Natural killer cell (primary cell): ENCODE measurements at regions not wholly inside any gene's neighbourhood (a gene's known extent, or its start where the extent isn't known, plus 50 kb on each side); places are given as distances from the start of the nearest gene placed in this dataset.

Experiments
- ATAC-seq, 3 donors: fragments of 150-1000 bp in 2 of 3; fragments of 200-7000 bp in 1 of 3; cut with Tn5 transposase; 1 replicate in 1 of 3; 2 replicates in 2 of 3; pipeline ENCODE4 v1.10.0; 2021; ENCODE audit warnings: mild to moderate bottlenecking in 2 of 3, moderate library complexity in 2 of 3
- DNase-seq, 2 donors: peaks; one replicate each; pipeline versions ENCODE4 v3.0.0 to v3.0.0-alpha.2; 2013 to 2021; ENCODE audit warnings: mixed read lengths in 1 of 2
- H3K27ac ChIP-seq: one replicate; pipeline ENCODE4 v1.5.1; 2013; ENCODE audit warnings: mild to moderate bottlenecking, low read length
- H3K27me3 ChIP-seq: one replicate; pipeline ENCODE4 v1.6.1; 2013; ENCODE audit warnings: low read length; ENCODE audit not compliant: control insufficient read depth, insufficient read depth
- H3K36me3 ChIP-seq: one replicate; pipeline ENCODE4 v1.6.1; 2013; ENCODE audit warnings: low read length; ENCODE audit not compliant: control insufficient read depth, insufficient read depth
- H3K4me1 ChIP-seq: one replicate; pipeline ENCODE4 v1.6.1; 2013; ENCODE audit warnings: low read length; ENCODE audit not compliant: control insufficient read depth, insufficient read depth
- H3K4me3 ChIP-seq: one replicate; pipeline ENCODE4 v1.5.1; 2013; ENCODE audit warnings: low read length
- H3K9me3 ChIP-seq: one replicate; pipeline ENCODE4 v1.6.1; 2013; ENCODE audit warnings: low read length; ENCODE audit not compliant: control insufficient read depth, insufficient read depth
- H3K27ac Mint-ChIP-seq, 2 donors: one replicate each; pipeline ENCODE4 v1.8.0; 2022; ENCODE audit warnings: mild to moderate bottlenecking in 2 of 2, mixed read lengths in 2 of 2, moderate library complexity in 1 of 2
- H3K27me3 Mint-ChIP-seq, 2 donors: one replicate each; pipeline ENCODE4 v1.8.0; 2022; ENCODE audit warnings: low read depth in 2 of 2, mixed read lengths in 2 of 2
- H3K36me3 Mint-ChIP-seq: one replicate; pipeline ENCODE4 v1.8.0; 2022; ENCODE audit warnings: mixed read lengths
- H3K4me1 Mint-ChIP-seq, 2 donors: one replicate each; pipeline ENCODE4 v1.8.0; 2022; ENCODE audit warnings: mixed read lengths in 2 of 2
- H3K4me3 Mint-ChIP-seq: one replicate; pipeline ENCODE4 v1.8.0; 2022; ENCODE audit warnings: mild to moderate bottlenecking, moderate library complexity, mixed read lengths
- H3K9me3 Mint-ChIP-seq, 2 donors: one replicate each; pipeline ENCODE4 v1.8.0; 2022; ENCODE audit warnings: mixed read lengths in 2 of 2
- WGBS: methylation state at CpG from one replicate; pipeline ENCODE4 v1.1.7; 2013; ENCODE audit warnings: missing lambda C conversion rate; ENCODE audit not compliant: insufficient coverage; 5-methylcytosine and 5-hydroxymethylcytosine counted together
- intact Hi-C: fragments of 100-400 bp; cut with micrococcal nuclease; formaldehyde crosslinking; loops from one replicate; pipeline ENCODE4 v1.14.2; 2022
- TF ChIP-seq, protein P1 (sequence below): fragments of 200-600 bp; IDR thresholded peaks from one replicate; pipeline ENCODE4 v1.8.0; 2022; ENCODE audit warnings: antibody characterized with exemption

DNA sequence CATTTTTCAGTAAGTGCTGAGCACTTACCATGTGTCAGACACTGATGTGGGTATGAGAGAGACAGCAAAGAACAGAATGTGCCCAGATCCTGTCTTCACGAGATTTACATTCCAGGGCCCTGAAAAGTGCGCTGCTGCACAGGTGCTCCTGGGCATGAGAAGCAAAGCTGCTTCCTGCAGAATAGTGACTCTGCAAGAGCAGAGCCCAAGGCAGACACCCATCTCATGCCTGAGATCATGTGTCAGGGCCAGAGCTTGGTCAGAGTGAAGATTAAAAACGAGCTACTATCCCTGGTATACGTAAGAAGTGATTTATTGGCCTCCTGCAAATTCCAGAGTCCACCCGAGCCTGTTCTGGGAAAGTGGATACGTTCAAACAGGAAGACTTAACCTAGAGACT lies 824.4 kb downstream of the GRID1 start:
- no peaks in the 10 kb centered on the region for H3K27me3 ChIP-seq
- no peak overlapping the region for H3K27ac ChIP-seq
- 54% methylated on average over 5 of the region's 6 CpGs for WGBS
- Mint-ChIP-seq H3K4me3 (no peak overlapping the region), H3K27me3 (no peaks in the 10 kb centered on the region), H3K4me1 (no peaks in the 10 kb centered on the region), H3K9me3 (peaks cover 5 to 13% of the 10 kb centered on the region in 2 donors), H3K36me3 (no peaks in the 10 kb centered on the region), H3K27ac (no peak overlapping the region)
- intact Hi-C loops: no loop called here
- no peak overlapping the region for H3K4me3 ChIP-seq
- no peaks in the 10 kb centered on the region for H3K4me1 ChIP-seq
- no peak for ATAC-seq
- no peak for DNase-seq
- TF ChIP-seq, protein P1, sequence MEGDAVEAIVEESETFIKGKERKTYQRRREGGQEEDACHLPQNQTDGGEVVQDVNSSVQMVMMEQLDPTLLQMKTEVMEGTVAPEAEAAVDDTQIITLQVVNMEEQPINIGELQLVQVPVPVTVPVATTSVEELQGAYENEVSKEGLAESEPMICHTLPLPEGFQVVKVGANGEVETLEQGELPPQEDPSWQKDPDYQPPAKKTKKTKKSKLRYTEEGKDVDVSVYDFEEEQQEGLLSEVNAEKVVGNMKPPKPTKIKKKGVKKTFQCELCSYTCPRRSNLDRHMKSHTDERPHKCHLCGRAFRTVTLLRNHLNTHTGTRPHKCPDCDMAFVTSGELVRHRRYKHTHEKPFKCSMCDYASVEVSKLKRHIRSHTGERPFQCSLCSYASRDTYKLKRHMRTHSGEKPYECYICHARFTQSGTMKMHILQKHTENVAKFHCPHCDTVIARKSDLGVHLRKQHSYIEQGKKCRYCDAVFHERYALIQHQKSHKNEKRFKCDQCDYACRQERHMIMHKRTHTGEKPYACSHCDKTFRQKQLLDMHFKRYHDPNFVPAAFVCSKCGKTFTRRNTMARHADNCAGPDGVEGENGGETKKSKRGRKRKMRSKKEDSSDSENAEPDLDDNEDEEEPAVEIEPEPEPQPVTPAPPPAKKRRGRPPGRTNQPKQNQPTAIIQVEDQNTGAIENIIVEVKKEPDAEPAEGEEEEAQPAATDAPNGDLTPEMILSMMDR: no peak
- H3K9me3 ChIP-seq: no peaks in the 10 kb centered on the region
- H3K36me3 ChIP-seq: no peaks in the 10 kb centered on the region

DNA sequence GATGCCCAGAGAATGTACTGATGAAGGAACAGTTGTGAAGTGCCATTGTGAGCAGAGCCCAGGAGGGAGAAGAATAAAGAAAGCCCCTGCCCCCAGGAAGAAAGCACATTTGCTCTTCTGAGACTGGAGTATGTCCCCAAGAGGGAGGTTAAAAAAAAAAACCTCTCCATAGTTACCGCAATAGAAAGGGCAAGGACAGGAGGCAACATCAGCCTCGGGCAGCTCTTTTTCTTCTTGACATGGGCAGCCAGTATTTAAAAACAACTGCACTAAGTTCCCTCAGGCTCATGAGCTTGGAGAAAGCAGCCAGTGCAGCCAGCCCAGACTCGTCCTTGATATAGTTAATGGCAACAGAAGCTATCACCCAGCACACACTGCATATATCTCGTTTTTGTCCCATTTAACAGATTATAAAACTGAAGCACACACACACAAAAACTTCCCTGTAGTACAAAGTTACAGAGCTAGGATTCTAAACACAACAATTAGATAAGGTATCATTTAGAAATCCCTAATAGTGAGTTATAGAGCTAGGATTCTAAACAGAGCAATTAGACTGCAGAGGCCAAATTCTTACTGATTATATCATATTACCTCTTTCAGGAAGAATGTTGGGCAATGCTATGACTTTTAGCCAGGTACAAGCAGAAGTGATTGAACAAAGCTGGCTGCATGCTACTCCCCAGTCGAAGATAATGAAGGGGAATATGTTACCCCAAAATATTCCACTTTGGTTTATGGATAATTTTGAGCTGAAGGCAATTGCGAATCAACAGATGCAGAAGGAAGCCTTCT lies 823.5 kb downstream of the GRID1 start:
- H3K36me3 Mint-ChIP-seq: no peaks in the 10 kb centered on the region

DNA sequence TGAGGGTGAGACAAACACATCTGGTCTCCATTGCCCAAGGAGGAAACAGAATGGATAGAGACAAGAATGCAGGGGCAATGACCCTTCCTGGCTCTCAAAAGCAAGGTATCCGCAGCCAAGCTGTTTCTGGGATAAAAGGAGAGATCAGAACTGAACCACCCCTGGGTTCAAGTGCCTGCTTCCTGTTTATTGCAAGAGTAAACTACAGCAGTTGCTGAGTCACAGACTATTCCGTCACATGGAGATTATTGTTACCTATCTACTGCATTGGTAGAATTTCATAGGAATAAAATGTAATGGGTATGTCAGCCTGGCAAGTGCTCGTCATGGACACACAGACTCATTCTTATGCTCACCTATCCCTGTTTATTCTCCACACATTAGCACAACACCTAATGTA lies 821.6 kb downstream of the GRID1 start:
- WGBS: 62% methylated on average over 3 of the region's 3 CpGs
- intact Hi-C loops: no loop called here
- H3K4me1 ChIP-seq: no peaks in the 10 kb centered on the region
- TF ChIP-seq, protein P1: no peak
- Mint-ChIP-seq H3K4me1 (no peaks in the 10 kb centered on the region), H3K27ac (no peak overlapping the region), H3K27me3 (no peaks in the 10 kb centered on the region), H3K36me3 (no peaks in the 10 kb centered on the region), H3K4me3 (no peak overlapping the region), H3K9me3 (peaks cover 4 to 12% of the 10 kb centered on the region in 2 donors)
- no peaks in the 10 kb centered on the region for H3K36me3 ChIP-seq
- no peak overlapping the region for H3K4me3 ChIP-seq
- no peaks in the 10 kb centered on the region for H3K27me3 ChIP-seq
- DNase-seq: no peak
- H3K9me3 ChIP-seq: no peaks in the 10 kb centered on the region
- no peak for ATAC-seq
- H3K27ac ChIP-seq: no peak overlapping the region

More for the DNA sequence above, 823.5 kb downstream of the GRID1 start:
- WGBS: 59% methylated on average over 6 of the region's 6 CpGs
- Mint-ChIP-seq H3K4me3 (no peak overlapping the region), H3K27ac (no peak overlapping the region), H3K4me1 (no peaks in the 10 kb centered on the region), H3K9me3 (peaks cover 5 to 13% of the 10 kb centered on the region in 2 donors), H3K27me3 (no peaks in the 10 kb centered on the region)
- Histone ChIP-seq H3K27me3 (no peaks in the 10 kb centered on the region), H3K4me1 (no peaks in the 10 kb centered on the region), H3K4me3 (no peak overlapping the region), H3K9me3 (no peaks in the 10 kb centered on the region), H3K36me3 (no peaks in the 10 kb centered on the region), H3K27ac (no peak overlapping the region)
- DNase-seq: no peak
- ATAC-seq: no peak
- TF ChIP-seq, protein P1: no peak
- intact Hi-C loops: no loop called here

DNA sequence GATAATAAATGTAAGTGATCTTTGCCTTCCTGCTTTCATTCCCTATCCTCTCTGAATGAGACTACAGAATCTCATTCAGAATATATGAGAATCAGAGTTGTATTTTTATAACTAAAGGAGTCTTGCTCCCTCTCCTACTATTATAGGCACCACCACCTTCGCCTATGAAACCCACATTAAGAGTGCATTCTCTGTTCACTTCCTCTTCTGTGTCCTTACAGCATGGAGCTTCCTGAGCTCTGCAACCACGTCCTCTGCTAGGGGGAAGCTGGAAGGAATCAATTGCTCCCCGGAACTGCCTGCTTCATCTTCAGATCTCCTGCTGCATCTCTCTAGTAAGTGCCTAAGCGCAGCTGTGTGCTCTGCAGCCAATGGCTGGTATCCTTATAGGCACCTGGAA lies 820.7 kb downstream of the GRID1 start:
- H3K36me3 Mint-ChIP-seq: no peaks in the 10 kb centered on the region
- H3K4me3 ChIP-seq: no peak overlapping the region
- H3K27ac ChIP-seq: no peak overlapping the region
- intact Hi-C loops: no loop called here
- no peak overlapping the region for H3K4me3 Mint-ChIP-seq
- TF ChIP-seq, protein P1: no peak
- H3K9me3 ChIP-seq: no peaks in the 10 kb centered on the region
- H3K27me3 Mint-ChIP-seq: no peaks in the 10 kb centered on the region
- H3K9me3 Mint-ChIP-seq: peaks cover 0 to 9% of the 10 kb centered on the region in 2 donors
- ATAC-seq (no peak), DNase-seq (no peak)
- WGBS: 18% methylated on average over 4 of the region's 4 CpGs
- H3K27me3 ChIP-seq: no peaks in the 10 kb centered on the region
- H3K4me1 Mint-ChIP-seq: no peaks in the 10 kb centered on the region
- H3K4me1 ChIP-seq: no peaks in the 10 kb centered on the region
- no peak overlapping the region for H3K27ac Mint-ChIP-seq
- no peaks in the 10 kb centered on the region for H3K36me3 ChIP-seq
